Endometrium (tissue), 2 donors: ENCODE measurements at regions not wholly inside any gene's neighbourhood (a gene's known extent, or its start where the extent isn't known, plus 50 kb on each side); places are given as distances from the start of the nearest gene placed in this dataset.

Source experiments
- FAIRE-seq: peaks from 2 replicates; lab custom pipeline; 2012; peaks lifted over from hg19 to GRCh38; lab: Jason Lieb, UNC
- donor health status: control.
- donor health status: control.

GRCh38 chr2:71936076-71937030 is 211.3 kb downstream of the CYP26B1 start:
- FAIRE-seq = no peak

GRCh38 chr2:71935262-71935848 is 212.3 kb downstream of the CYP26B1 start:
- FAIRE-seq = no peak

- no peak for FAIRE-seq
Measured at GRCh38 chr2:71934595-71935261, 212.9 kb downstream of the CYP26B1 start.

GRCh38 chr2:71934320-71934593 is 213.4 kb downstream of the CYP26B1 start:
- FAIRE-seq = no peak

- FAIRE-seq = no peak
Measured at GRCh38 chr2:71933467-71934319, 214.0 kb downstream of the CYP26B1 start.

GRCh38 chr2:71932780-71933466 is 214.7 kb downstream of the CYP26B1 start:
- no peak for FAIRE-seq

GRCh38 chr2:71932037-71932779 is 215.5 kb downstream of the CYP26B1 start:
- FAIRE-seq = no peak

GRCh38 chr2:71930049-71930681 is 217.5 kb downstream of the CYP26B1 start:
- FAIRE-seq = no peak

- no peak for FAIRE-seq
Measured at GRCh38 chr2:71929482-71929772, 218.2 kb downstream of the CYP26B1 start.

- no peak for FAIRE-seq
Measured at GRCh38 chr2:71928734-71929481, 218.8 kb downstream of the CYP26B1 start.

- no peak for FAIRE-seq
Measured at GRCh38 chr2:71927757-71928715, 219.6 kb downstream of the CYP26B1 start.

- FAIRE-seq = no peak
Measured at GRCh38 chr2:71926876-71927756, 220.5 kb downstream of the CYP26B1 start.

GRCh38 chr2:71926089-71926447 is 221.6 kb downstream of the CYP26B1 start:
- FAIRE-seq = no peak

GRCh38 chr2:71925268-71926088 is 222.2 kb downstream of the CYP26B1 start:
- no peak for FAIRE-seq

GRCh38 chr2:71923887-71924533 is 223.7 kb downstream of the CYP26B1 start:
- no peak for FAIRE-seq

- FAIRE-seq = no peak
Measured at GRCh38 chr2:71923143-71923525, 224.5 kb downstream of the CYP26B1 start.
